SK-N-SH treated with all-trans-retinoic acid at 6 μM for 48 hours (cell line): ENCODE measurements at regions not wholly inside any gene's neighbourhood (a gene's known extent, or its start where the extent isn't known, plus 50 kb on each side); places are given as distances from the start of the nearest gene placed in this dataset.

Source experiments
- ATAC-seq: fragments of 200-7000 bp; cut with Tn5 transposase; 3 replicates; pipeline ENCODE4 v1.9.1; 2020; ENCODE audit warnings: mild to moderate bottlenecking, moderate library complexity
- ARNTL ChIP-seq: fragments of 450-650 bp; formaldehyde crosslinking; IDR thresholded peaks from 2 replicates; pipeline ENCODE4 v1.5.0; 2020; ENCODE audit warnings: low read depth, mild to moderate bottlenecking, moderate library complexity, borderline replicate concordance
- BACH2 ChIP-seq: fragments of 250-450 bp; sonication (Bioruptor Pico); IDR thresholded peaks from 2 replicates; pipeline ENCODE4 v1.9.0; 2021; ENCODE audit warnings: mild to moderate bottlenecking, borderline replicate concordance
- CREB5 ChIP-seq: fragments of 250-450 bp; sonication (Bioruptor Pico); IDR thresholded peaks from 2 replicates; pipeline ENCODE4 v1.5.1; 2020; ENCODE audit warnings: low read depth, mild to moderate bottlenecking, moderate library complexity
- CSDC2 ChIP-seq: fragments of 250-450 bp; sonication (Bioruptor Pico); IDR thresholded peaks from 2 replicates; pipeline ENCODE4 v1.5.0; 2020; ENCODE audit warnings: mild to moderate bottlenecking, moderate library complexity
- CSRNP3 ChIP-seq: fragments of 250-450 bp; sonication (Bioruptor Pico); IDR thresholded peaks from 2 replicates; pipeline ENCODE4 v1.5.1; 2021; ENCODE audit warnings: mild to moderate bottlenecking, moderate library complexity
- GLIS3 ChIP-seq: fragments of 250-450 bp; sonication (Bioruptor Pico); IDR thresholded peaks from 2 replicates; pipeline ENCODE4 v1.5.0; 2020; ENCODE audit warnings: mild to moderate bottlenecking, moderate library complexity
- ISL1 ChIP-seq: fragments of 250-450 bp; sonication (Bioruptor Pico); IDR thresholded peaks from 2 replicates; pipeline ENCODE4 v2.1.2; 2022; ENCODE audit warnings: mild to moderate bottlenecking, moderate library complexity
- OSR1 ChIP-seq: fragments of 250-450 bp; sonication (Bioruptor Pico); IDR thresholded peaks from 2 replicates; pipeline ENCODE4 v1.8.0; 2022; ENCODE audit warnings: moderate library complexity, mild to moderate bottlenecking, inconsistent platforms
- PPARA ChIP-seq: fragments of 250-450 bp; sonication (Bioruptor Pico); IDR thresholded peaks from 2 replicates; pipeline ENCODE4 v1.5.0; 2020; ENCODE audit warnings: mild to moderate bottlenecking, borderline replicate concordance
- RARB ChIP-seq: fragments of 250-450 bp; sonication (Bioruptor Pico); IDR thresholded peaks from 2 replicates; pipeline ENCODE4 v1.8.0; 2021; ENCODE audit warnings: mild to moderate bottlenecking, moderate library complexity
- SNAI2 ChIP-seq: fragments of 250-450 bp; sonication (Bioruptor Pico); IDR thresholded peaks from 2 replicates; pipeline ENCODE4 v1.5.0; 2020; ENCODE audit warnings: mild to moderate bottlenecking, moderate library complexity
- TCF4 ChIP-seq: fragments of 250-450 bp; sonication (Bioruptor Pico); IDR thresholded peaks from 2 replicates; pipeline ENCODE4 v1.8.0; 2021; ENCODE audit warnings: mild to moderate bottlenecking, moderate library complexity, borderline replicate concordance
- TOX ChIP-seq: fragments of 250-450 bp; sonication (Bioruptor Pico); IDR thresholded peaks from 2 replicates; pipeline ENCODE4 v1.8.0; 2021; ENCODE audit warnings: mild to moderate bottlenecking, moderate library complexity, borderline replicate concordance
- TSHZ2 ChIP-seq: fragments of 250-450 bp; sonication (Bioruptor Pico); IDR thresholded peaks from 2 replicates; pipeline ENCODE4 v1.5.0; 2020; ENCODE audit warnings: mild to moderate bottlenecking, moderate library complexity
- ZC3H10 ChIP-seq: fragments of 250-450 bp; sonication (Bioruptor Pico); IDR thresholded peaks from 2 replicates; pipeline ENCODE4 v1.5.1; 2021; ENCODE audit warnings: mild to moderate bottlenecking, moderate library complexity
- ZFP3 ChIP-seq: fragments of 250-450 bp; sonication (Bioruptor Pico); IDR thresholded peaks from 2 replicates; pipeline ENCODE4 v1.5.0; 2020; ENCODE audit warnings: mild to moderate bottlenecking, moderate library complexity
- ZFP30 ChIP-seq: fragments of 450-650 bp; formaldehyde crosslinking; IDR thresholded peaks from 2 replicates; pipeline ENCODE4 v1.5.0; 2022; ENCODE audit warnings: mild to moderate bottlenecking, moderate library complexity
- ZNF565 ChIP-seq: fragments of 450-650 bp; formaldehyde crosslinking; conservative IDR thresholded peaks from 2 replicates; pipeline ENCODE4 v1.5.0; 2020; ENCODE audit warnings: low read depth, mild to moderate bottlenecking, moderate library complexity
- ZNF70 ChIP-seq: fragments of 450-650 bp; formaldehyde crosslinking; IDR thresholded peaks from 2 replicates; pipeline ENCODE4 v1.5.0; 2020; ENCODE audit warnings: mild to moderate bottlenecking, moderate library complexity
- ZNF8 ChIP-seq: fragments of 450-650 bp; formaldehyde crosslinking; IDR thresholded peaks from 2 replicates; pipeline ENCODE4 v1.5.0; 2020; ENCODE audit warnings: mild to moderate bottlenecking, moderate library complexity
- TF ChIP-seq, protein P1 (sequence below): fragments of 250-450 bp; sonication (Bioruptor Pico); IDR thresholded peaks from 2 replicates; pipeline ENCODE4 v1.8.0; 2021; ENCODE audit warnings: low read depth, mild to moderate bottlenecking, moderate library complexity, borderline replicate concordance
- TF ChIP-seq, protein P2 (sequence below): fragments of 250-450 bp; sonication (Bioruptor Pico); IDR thresholded peaks from 2 replicates; pipeline ENCODE4 v1.8.0; 2020; ENCODE audit warnings: mild to moderate bottlenecking, moderate library complexity, borderline replicate concordance

GRCh38 chrX:122850326-122850725 is 333.8 kb upstream of the GRIA3 start:
- ATAC-seq, result no peak
- TF ChIP-seq ZFP30 (CRISPR knock-in tag) (no peak), PPARA (CRISPR knock-in tag) (no peak), ZC3H10 (no peak), ZFP3 (no peak), ZNF70 (CRISPR knock-in tag) (no peak), TCF4 (CRISPR knock-in tag) (no peak), OSR1 (no peak), BACH2 (CRISPR knock-in tag) (no peak), TSHZ2 (CRISPR knock-in tag) (no peak), ZNF565 (no peak), CSDC2 (CRISPR knock-in tag) (no peak)

GRCh38 chrX:122856205-122856604 is 327.9 kb upstream of the GRIA3 start:
- no peak for ATAC-seq
- no peak for TF ChIP-seq CSRNP3 (CRISPR knock-in tag)
- TF ChIP-seq GLIS3, result no peak

DNA sequence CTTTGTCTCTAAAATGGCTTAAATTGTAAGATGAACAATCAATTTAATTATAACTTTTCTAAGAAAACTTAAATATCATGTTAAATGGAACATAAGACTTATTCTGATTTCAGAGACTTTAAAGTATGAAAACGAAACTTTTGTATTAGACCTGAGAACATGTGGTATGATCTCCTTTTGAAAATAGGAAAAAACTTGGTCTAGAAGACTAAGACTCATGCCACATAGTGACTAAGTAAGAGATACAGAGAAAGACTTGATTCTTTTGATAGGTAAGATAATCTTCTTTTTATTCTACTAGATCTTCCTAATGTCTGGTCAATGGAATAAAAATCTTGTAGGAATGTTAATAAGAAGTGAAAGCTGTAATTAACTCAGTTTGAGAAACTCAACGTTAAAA is 326.3 kb upstream of the GRIA3 start:
- no peak for ATAC-seq
- TF ChIP-seq CSDC2 (CRISPR knock-in tag) (no peak), PPARA (CRISPR knock-in tag) (no peak), TOX (CRISPR knock-in tag) (no peak), TSHZ2 (CRISPR knock-in tag) (no peak), SNAI2 (CRISPR knock-in tag) (no peak), ZNF565 (no peak), ISL1 (CRISPR knock-in tag) (no peak), ZNF70 (CRISPR knock-in tag) (no peak), ARNTL (CRISPR knock-in tag) (no peak), CSRNP3 (CRISPR knock-in tag) (no peak), BACH2 (CRISPR knock-in tag) (no peak), TCF4 (CRISPR knock-in tag) (no peak), OSR1 (no peak), CREB5 (no peak), ZNF8 (no peak), RARB (CRISPR knock-in tag) (no peak), ZFP30 (CRISPR knock-in tag) (no peak)
- TF ChIP-seq, protein P1, sequence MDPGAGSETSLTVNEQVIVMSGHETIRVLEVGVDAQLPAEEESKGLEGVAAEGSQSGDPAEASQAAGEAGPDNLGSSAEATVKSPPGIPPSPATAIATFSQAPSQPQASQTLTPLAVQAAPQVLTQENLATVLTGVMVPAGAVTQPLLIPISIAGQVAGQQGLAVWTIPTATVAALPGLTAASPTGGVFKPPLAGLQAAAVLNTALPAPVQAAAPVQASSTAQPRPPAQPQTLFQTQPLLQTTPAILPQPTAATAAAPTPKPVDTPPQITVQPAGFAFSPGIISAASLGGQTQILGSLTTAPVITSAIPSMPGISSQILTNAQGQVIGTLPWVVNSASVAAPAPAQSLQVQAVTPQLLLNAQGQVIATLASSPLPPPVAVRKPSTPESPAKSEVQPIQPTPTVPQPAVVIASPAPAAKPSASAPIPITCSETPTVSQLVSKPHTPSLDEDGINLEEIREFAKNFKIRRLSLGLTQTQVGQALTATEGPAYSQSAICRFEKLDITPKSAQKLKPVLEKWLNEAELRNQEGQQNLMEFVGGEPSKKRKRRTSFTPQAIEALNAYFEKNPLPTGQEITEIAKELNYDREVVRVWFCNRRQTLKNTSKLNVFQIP, result no peak
- TF ChIP-seq, protein P2, sequence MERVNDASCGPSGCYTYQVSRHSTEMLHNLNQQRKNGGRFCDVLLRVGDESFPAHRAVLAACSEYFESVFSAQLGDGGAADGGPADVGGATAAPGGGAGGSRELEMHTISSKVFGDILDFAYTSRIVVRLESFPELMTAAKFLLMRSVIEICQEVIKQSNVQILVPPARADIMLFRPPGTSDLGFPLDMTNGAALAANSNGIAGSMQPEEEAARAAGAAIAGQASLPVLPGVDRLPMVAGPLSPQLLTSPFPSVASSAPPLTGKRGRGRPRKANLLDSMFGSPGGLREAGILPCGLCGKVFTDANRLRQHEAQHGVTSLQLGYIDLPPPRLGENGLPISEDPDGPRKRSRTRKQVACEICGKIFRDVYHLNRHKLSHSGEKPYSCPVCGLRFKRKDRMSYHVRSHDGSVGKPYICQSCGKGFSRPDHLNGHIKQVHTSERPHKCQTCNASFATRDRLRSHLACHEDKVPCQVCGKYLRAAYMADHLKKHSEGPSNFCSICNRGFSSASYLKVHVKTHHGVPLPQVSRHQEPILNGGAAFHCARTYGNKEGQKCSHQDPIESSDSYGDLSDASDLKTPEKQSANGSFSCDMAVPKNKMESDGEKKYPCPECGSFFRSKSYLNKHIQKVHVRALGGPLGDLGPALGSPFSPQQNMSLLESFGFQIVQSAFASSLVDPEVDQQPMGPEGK, result no peak
